Caco-2 (cell line): ENCODE measurements at regions not wholly inside any gene's neighbourhood (a gene's known extent, or its start where the extent isn't known, plus 50 kb on each side); places are given as distances from the start of the nearest gene placed in this dataset.

ENCODE experiments used
- BruUV-seq: library from RNA; stranded (reverse); fragments of 400-500 nt; replicated peaks from 2 replicates; lab custom pipeline; 2021; lab: Mats Ljungman, UMichigan
- CTCF ChIA-PET: fragments of 300-600 bp; sonication (Branson Sonifier 250); formaldehyde crosslinking; loops from one replicate; lab custom pipeline; 2022; ENCODE audit warnings: antibody characterized with exemption; lab: Charles Lee
- POLR2A ChIA-PET: fragments of 300-600 bp; sonication (Branson Sonifier 250); formaldehyde crosslinking; loops from one replicate; lab custom pipeline; 2022; ENCODE audit warnings: antibody characterized with exemption; lab: Charles Lee
- DNase-seq, 2 experiments: peaks; one replicate each; pipeline versions ENCODE4 v3.0.0 to v3.0.0-alpha.2; 2020 to 2022
- H3K27me3 ChIP-seq: replicated peaks from 2 replicates; pipeline ENCODE4 v1.6.0; 2011; ENCODE audit warnings: low read length; ENCODE audit not compliant: control insufficient read depth, insufficient read depth
- H3K36me3 ChIP-seq: 2 replicates; pipeline ENCODE4 v1.5.1; 2011; ENCODE audit warnings: low read length; ENCODE audit not compliant: control insufficient read depth, insufficient read depth
- H3K4me1 ChIP-seq: fragments of 250-450 bp; sonication (Bioruptor Pico); 2 replicates; pipeline ENCODE4 v1.5.1; 2020; ENCODE audit warnings: mild to moderate bottlenecking
- H3K4me3 ChIP-seq: 2 replicates; pipeline ENCODE4 v1.5.1; 2011; ENCODE audit warnings: low read depth, mild to moderate bottlenecking, control low read depth, low read length
- H3K9me3 ChIP-seq: fragments of 250-450 bp; sonication (Bioruptor Pico); 2 replicates; pipeline ENCODE4 v1.5.1; 2020; ENCODE audit warnings: mild to moderate bottlenecking, moderate library complexity
- H3K27ac Mint-ChIP-seq: one replicate; pipeline ENCODE4 v1.8.0; 2022; ENCODE audit warnings: mixed read lengths; ENCODE audit not compliant: unreplicated experiment
- H3K27me3 Mint-ChIP-seq: one replicate; pipeline ENCODE4 v1.8.0; 2022; ENCODE audit warnings: mixed read lengths; ENCODE audit not compliant: insufficient read depth, unreplicated experiment
- H3K36me3 Mint-ChIP-seq: one replicate; pipeline ENCODE4 v1.8.0; 2022; ENCODE audit warnings: mild to moderate bottlenecking, mixed read lengths; ENCODE audit not compliant: insufficient read depth, unreplicated experiment
- H3K4me1 Mint-ChIP-seq: one replicate; pipeline ENCODE4 v1.8.0; 2022; ENCODE audit warnings: low read depth, mixed read lengths; ENCODE audit not compliant: unreplicated experiment
- H3K4me3 Mint-ChIP-seq: one replicate; pipeline ENCODE4 v1.8.0; 2022; ENCODE audit warnings: mild to moderate bottlenecking, moderate library complexity, mixed read lengths; ENCODE audit not compliant: unreplicated experiment
- H3K9me3 Mint-ChIP-seq: one replicate; pipeline ENCODE4 v1.8.0; 2022; ENCODE audit warnings: mixed read lengths; ENCODE audit not compliant: unreplicated experiment
- intact Hi-C: fragments of 100-400 bp; cut with micrococcal nuclease; formaldehyde crosslinking; loops from one replicate; pipeline ENCODE4 v1.10.0; 2022; ENCODE audit not compliant: unreplicated experiment
- TF ChIP-seq, protein P1 (sequence below), 2 experiments: fragments of 200-600 bp in 1 of 2; IDR thresholded peaks; 1 replicate in 1 of 2; 2 replicates in 1 of 2; pipeline versions ENCODE4 v1.5.1 to v1.8.0; 2011 to 2022; ENCODE audit warnings: antibody characterized with exemption in 1 of 2, control low read depth in 1 of 2, inconsistent platforms in 1 of 2, low read depth in 1 of 2, low read length in 1 of 2, mild to moderate bottlenecking in 1 of 2, moderate library complexity in 1 of 2; ENCODE audit not compliant: insufficient read depth in 1 of 2, severe bottlenecking in 1 of 2, unreplicated experiment in 1 of 2

DNA sequence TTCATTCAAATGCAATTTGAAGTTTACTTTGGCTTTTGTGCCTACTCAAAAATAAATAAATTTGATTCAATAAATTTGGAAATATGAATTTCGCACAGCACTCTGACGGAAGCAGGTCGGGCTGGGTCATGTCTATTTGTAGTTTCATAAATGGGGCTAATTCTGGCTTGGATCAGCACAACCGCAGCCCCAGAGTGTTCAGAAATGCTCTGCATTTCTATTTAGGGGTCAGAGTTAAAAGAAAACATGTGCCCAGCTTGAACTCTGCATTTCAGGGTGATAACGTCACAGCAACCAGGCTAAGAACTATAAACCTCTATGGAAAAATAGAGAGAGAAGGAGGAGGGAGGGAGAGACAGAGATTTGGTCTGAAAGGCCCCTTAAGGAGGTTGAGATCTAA lies 480.9 kb upstream of the NOX3 start:
- TF ChIP-seq, protein P1, sequence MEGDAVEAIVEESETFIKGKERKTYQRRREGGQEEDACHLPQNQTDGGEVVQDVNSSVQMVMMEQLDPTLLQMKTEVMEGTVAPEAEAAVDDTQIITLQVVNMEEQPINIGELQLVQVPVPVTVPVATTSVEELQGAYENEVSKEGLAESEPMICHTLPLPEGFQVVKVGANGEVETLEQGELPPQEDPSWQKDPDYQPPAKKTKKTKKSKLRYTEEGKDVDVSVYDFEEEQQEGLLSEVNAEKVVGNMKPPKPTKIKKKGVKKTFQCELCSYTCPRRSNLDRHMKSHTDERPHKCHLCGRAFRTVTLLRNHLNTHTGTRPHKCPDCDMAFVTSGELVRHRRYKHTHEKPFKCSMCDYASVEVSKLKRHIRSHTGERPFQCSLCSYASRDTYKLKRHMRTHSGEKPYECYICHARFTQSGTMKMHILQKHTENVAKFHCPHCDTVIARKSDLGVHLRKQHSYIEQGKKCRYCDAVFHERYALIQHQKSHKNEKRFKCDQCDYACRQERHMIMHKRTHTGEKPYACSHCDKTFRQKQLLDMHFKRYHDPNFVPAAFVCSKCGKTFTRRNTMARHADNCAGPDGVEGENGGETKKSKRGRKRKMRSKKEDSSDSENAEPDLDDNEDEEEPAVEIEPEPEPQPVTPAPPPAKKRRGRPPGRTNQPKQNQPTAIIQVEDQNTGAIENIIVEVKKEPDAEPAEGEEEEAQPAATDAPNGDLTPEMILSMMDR (IDR thresholded peaks at IDR 0.05; ENCODE audit: insufficient read depth in 1 of 2, low read depth in 1 of 2, low read length in 1 of 2, severe bottlenecking in 1 of 2, unreplicated experiment in 1 of 2), result no peak
- Histone ChIP-seq H3K36me3 (no peaks in the 10 kb centered on the region), H3K27me3 (no peaks in the 10 kb centered on the region), H3K4me3 (no peak overlapping the region), H3K4me1 (no peaks in the 10 kb centered on the region), H3K9me3 (no peaks in the 10 kb centered on the region)
- intact Hi-C loops, result no loop called here
- no peak for DNase-seq
- no TSS peak for BruUV-seq
- H3K4me1 Mint-ChIP-seq, result no peaks in the 10 kb centered on the region
- H3K36me3 Mint-ChIP-seq, result no peaks in the 10 kb centered on the region
- no peaks in the 10 kb centered on the region for H3K9me3 Mint-ChIP-seq
- H3K27me3 Mint-ChIP-seq, result peaks cover 2% of the 10 kb centered on the region
- H3K4me3 Mint-ChIP-seq, result no peak overlapping the region
- ChIA-PET CTCF (no interaction called here), POLR2A (no interaction called here)
- H3K27ac Mint-ChIP-seq, result no peak overlapping the region

DNA sequence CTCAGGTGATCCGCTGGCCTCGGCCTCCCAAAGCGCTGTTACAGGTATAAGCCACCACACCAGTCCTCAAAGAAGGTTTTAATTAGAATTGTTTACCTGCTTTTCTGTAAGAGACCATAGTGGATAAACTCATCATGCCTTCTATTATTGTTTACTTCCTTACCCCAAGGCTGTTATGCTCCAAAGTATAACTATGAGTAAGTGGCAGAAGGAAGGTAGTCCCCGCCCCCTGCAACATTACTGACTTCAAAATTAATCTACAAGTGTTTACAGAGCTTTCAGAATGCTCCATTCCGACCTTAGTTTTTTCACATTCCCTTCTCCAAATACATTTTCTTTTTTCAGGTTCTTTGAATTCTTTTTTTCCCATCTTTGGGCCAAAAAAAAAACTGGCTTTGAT lies 480.5 kb upstream of the NOX3 start:
- POLR2A ChIA-PET, result no interaction called here
- DNase-seq, result no peak
- H3K4me1 Mint-ChIP-seq, result no peaks in the 10 kb centered on the region
- H3K36me3 ChIP-seq, result no peaks in the 10 kb centered on the region
- H3K27me3 ChIP-seq, result no peaks in the 10 kb centered on the region
- no peak overlapping the region for H3K4me3 Mint-ChIP-seq
- no peaks in the 10 kb centered on the region for H3K9me3 Mint-ChIP-seq
- no peak overlapping the region for H3K27ac Mint-ChIP-seq
- BruUV-seq, result no TSS peak
- TF ChIP-seq, protein P1 (IDR thresholded peaks at IDR 0.05; ENCODE audit: insufficient read depth in 1 of 2, low read depth in 1 of 2, low read length in 1 of 2, severe bottlenecking in 1 of 2, unreplicated experiment in 1 of 2), result no peak
- H3K4me3 ChIP-seq, result no peak overlapping the region
- H3K9me3 ChIP-seq, result no peaks in the 10 kb centered on the region
- no peaks in the 10 kb centered on the region for H3K4me1 ChIP-seq
- H3K27me3 Mint-ChIP-seq, result peaks cover 2% of the 10 kb centered on the region
- CTCF ChIA-PET, result no interaction called here
- intact Hi-C loops, result no loop called here
- no peaks in the 10 kb centered on the region for H3K36me3 Mint-ChIP-seq

DNA sequence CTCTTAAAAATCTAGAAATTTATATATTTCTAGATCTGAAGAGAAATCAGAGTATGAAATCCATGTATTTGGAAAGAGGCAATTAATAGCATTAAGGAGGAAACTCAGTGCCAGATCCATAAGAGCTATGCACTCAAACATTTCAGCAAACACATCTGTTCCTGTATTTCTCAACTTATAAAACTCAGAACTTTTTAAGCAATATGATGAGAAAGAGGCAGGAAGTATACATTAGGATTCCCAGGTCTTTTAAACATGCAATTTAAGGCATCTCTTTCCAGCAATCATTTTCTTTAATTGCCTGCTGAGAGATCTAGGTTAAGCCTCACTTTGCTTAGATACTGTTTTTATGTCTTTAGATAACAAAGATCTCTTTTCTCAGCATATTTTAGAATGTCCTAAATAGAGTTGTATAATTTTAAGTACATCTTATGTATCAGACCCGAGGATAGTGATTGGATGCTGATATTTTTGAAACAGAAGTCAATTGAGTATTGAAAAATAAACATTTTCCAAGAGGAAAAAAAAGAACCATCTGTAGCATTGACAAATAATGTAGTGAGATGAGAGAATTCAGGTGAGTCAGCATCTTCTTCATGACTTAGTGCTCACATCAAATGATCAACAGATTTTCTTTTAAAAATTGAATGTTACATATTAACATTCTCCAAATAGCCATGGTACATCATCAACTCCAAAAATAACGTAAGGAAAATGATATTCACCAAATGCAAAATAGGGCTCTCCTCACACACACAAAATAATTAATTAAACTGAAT lies 461.4 kb upstream of the NOX3 start:
- H3K9me3 ChIP-seq, result no peaks in the 10 kb centered on the region
- Mint-ChIP-seq H3K27me3 (no peaks in the 10 kb centered on the region), H3K4me1 (no peaks in the 10 kb centered on the region), H3K4me3 (no peak overlapping the region), H3K9me3 (no peaks in the 10 kb centered on the region), H3K27ac (no peak overlapping the region), H3K36me3 (no peaks in the 10 kb centered on the region)
- BruUV-seq, result no TSS peak
- intact Hi-C loops, result no loop called here
- ChIA-PET POLR2A (no interaction called here), CTCF (no interaction called here)
- DNase-seq, result no peak
- TF ChIP-seq, protein P1 (IDR thresholded peaks at IDR 0.05; ENCODE audit: insufficient read depth in 1 of 2, low read depth in 1 of 2, low read length in 1 of 2, severe bottlenecking in 1 of 2, unreplicated experiment in 1 of 2), result no peak
- H3K4me1 ChIP-seq, result no peaks in the 10 kb centered on the region
- H3K4me3 ChIP-seq, result no peak overlapping the region
- H3K36me3 ChIP-seq, result no peaks in the 10 kb centered on the region
- no peaks in the 10 kb centered on the region for H3K27me3 ChIP-seq
